ENCODE measurements at regions not wholly inside any gene's neighbourhood (a gene's known extent, or its start where the extent isn't known, plus 50 kb on each side); places are given as distances from the start of the nearest gene placed in this dataset.

GRCh38 chr1:168826269-168826668, 97.3 kb upstream of the DPT start:
- Histone ChIP-seq H3K27ac (ENCODE audit: low read depth in 2 of 2, low read length in 2 of 2) (no peak overlapping the region), H3K4me3 (ENCODE audit: low read length in 3 of 3) (no peak overlapping the region), H3K4me1 (ENCODE audit: control insufficient read depth in 2 of 3, insufficient read depth in 2 of 3, low read depth in 1 of 3, low read length in 3 of 3) (no peaks in the 10 kb centered on the region), H3K9me3 (ENCODE audit: control insufficient read depth in 2 of 3, insufficient read depth in 1 of 3, low read length in 3 of 3) (no peaks in the 10 kb centered on the region), H3K36me3 (ENCODE audit: control insufficient read depth in 2 of 3, insufficient read depth in 3 of 3, low read length in 3 of 3) (no peaks in the 10 kb centered on the region), H3K27me3 (ENCODE audit: control insufficient read depth, insufficient read depth, low read length) (no peaks in the 10 kb centered on the region), H3K9ac (ENCODE audit: low read length in 3 of 3) (no peak overlapping the region)
- DNase-seq (no peak), FAIRE-seq (no peak)
- intact Hi-C loops (cut with DNase I): no loop called here
- TF ChIP-seq CTCF (IDR thresholded peaks at IDR 0.05; ENCODE audit: borderline replicate concordance, extremely low read depth, insufficient read depth): no peak

- no peak for FAIRE-seq
- no peak overlapping the region for H3K4me3 ChIP-seq (ENCODE audit: low read length in 3 of 3)
- no peaks in the 10 kb centered on the region for H3K36me3 ChIP-seq (ENCODE audit: control insufficient read depth in 2 of 3, insufficient read depth in 3 of 3, low read length in 3 of 3)
- no peaks in the 10 kb centered on the region for H3K9me3 ChIP-seq (ENCODE audit: control insufficient read depth in 2 of 3, insufficient read depth in 1 of 3, low read length in 3 of 3)
- peaks cover 0 to 3% (median 0%) of the 10 kb centered on the region in 3 donors for H3K4me1 ChIP-seq (ENCODE audit: control insufficient read depth in 2 of 3, insufficient read depth in 2 of 3, low read depth in 1 of 3, low read length in 3 of 3)
- intact Hi-C loops (cut with DNase I): no loop called here
- no peak for DNase-seq
- no peak overlapping the region for H3K27ac ChIP-seq (ENCODE audit: low read depth in 2 of 2, low read length in 2 of 2)
- H3K9ac ChIP-seq (ENCODE audit: low read length in 3 of 3): no peak overlapping the region
- no peaks in the 10 kb centered on the region for H3K27me3 ChIP-seq (ENCODE audit: control insufficient read depth, insufficient read depth, low read length)
- TF ChIP-seq CTCF (IDR thresholded peaks at IDR 0.05; ENCODE audit: borderline replicate concordance, extremely low read depth, insufficient read depth): no peak
Measured at GRCh38 chr1:168827557-168827956, 98.6 kb upstream of the DPT start.

- H3K27me3 ChIP-seq (ENCODE audit: control insufficient read depth, insufficient read depth, low read length): no peaks in the 10 kb centered on the region
- no peak for TF ChIP-seq CTCF (IDR thresholded peaks at IDR 0.05; ENCODE audit: borderline replicate concordance, extremely low read depth, insufficient read depth)
- H3K27ac ChIP-seq (ENCODE audit: low read depth in 2 of 2, low read length in 2 of 2): no peak overlapping the region
- no peak for FAIRE-seq
- H3K9me3 ChIP-seq (ENCODE audit: control insufficient read depth in 2 of 3, insufficient read depth in 1 of 3, low read length in 3 of 3): no peaks in the 10 kb centered on the region
- DNase-seq: no peak
- no peaks in the 10 kb centered on the region for H3K36me3 ChIP-seq (ENCODE audit: control insufficient read depth in 2 of 3, insufficient read depth in 3 of 3, low read length in 3 of 3)
- H3K9ac ChIP-seq (ENCODE audit: low read length in 3 of 3): no peak overlapping the region
- H3K4me3 ChIP-seq (ENCODE audit: low read length in 3 of 3): no peak overlapping the region
- H3K4me1 ChIP-seq (ENCODE audit: control insufficient read depth in 2 of 3, insufficient read depth in 2 of 3, low read depth in 1 of 3, low read length in 3 of 3): peaks cover 0 to 15% (median 9%) of the 10 kb centered on the region in 3 donors
- intact Hi-C loops (cut with DNase I): no loop called here
Measured at GRCh38 chr1:168829876-168830275, 100.9 kb upstream of the DPT start.

- H3K36me3 ChIP-seq (ENCODE audit: control insufficient read depth in 2 of 3, insufficient read depth in 3 of 3, low read length in 3 of 3): no peaks in the 10 kb centered on the region
- H3K4me1 ChIP-seq (ENCODE audit: control insufficient read depth in 2 of 3, insufficient read depth in 2 of 3, low read depth in 1 of 3, low read length in 3 of 3): peaks cover 0 to 15% (median 9%) of the 10 kb centered on the region in 3 donors
- TF ChIP-seq CTCF (IDR thresholded peaks at IDR 0.05; ENCODE audit: borderline replicate concordance, extremely low read depth, insufficient read depth): no peak
- H3K27me3 ChIP-seq (ENCODE audit: control insufficient read depth, insufficient read depth, low read length): no peaks in the 10 kb centered on the region
- intact Hi-C loops (cut with DNase I): no loop called here
- H3K4me3 ChIP-seq (ENCODE audit: low read length in 3 of 3): no peak overlapping the region
- DNase-seq (no peak), FAIRE-seq (no peak)
- H3K9ac ChIP-seq (ENCODE audit: low read length in 3 of 3): no peak overlapping the region
- H3K9me3 ChIP-seq (ENCODE audit: control insufficient read depth in 2 of 3, insufficient read depth in 1 of 3, low read length in 3 of 3): no peaks in the 10 kb centered on the region
- no peak overlapping the region for H3K27ac ChIP-seq (ENCODE audit: low read depth in 2 of 2, low read length in 2 of 2)
Measured at GRCh38 chr1:168830562-168830961, 101.6 kb upstream of the DPT start.

Data from kidney (tissue), 13 donors.